ENCODE measurements at regions not wholly inside any gene's neighbourhood (a gene's known extent, or its start where the extent isn't known, plus 50 kb on each side); places are given as distances from the start of the nearest gene placed in this dataset.
A peak's percentile ranks its signal among the peaks of the same experiment; 100 is the strongest.
"Not testable (repeated sequence)": the region's sequence is repeated elsewhere in the genome, so short reads cannot be mapped to it uniquely, and the experiment has no call there.

GRCh38 chr6:49155316-49155715 lies 307.7 kb downstream of the MMUT start:
- ATAC-seq (no peak), DNase-seq (no peak)
- H3K9me3 Mint-ChIP-seq (ENCODE audit: low read depth): peaks cover 9% of the 10 kb centered on the region
- H3K27ac Mint-ChIP-seq: no peak overlapping the region
- H3K36me3 Mint-ChIP-seq (ENCODE audit: low read depth): no peaks in the 10 kb centered on the region
- no peaks in the 10 kb centered on the region for H3K4me1 Mint-ChIP-seq
- ChIA-PET POLR2A (no interaction called here), CTCF (no interaction called here)
- intact Hi-C loops (cut with DNase I, micrococcal nuclease): no loop called here
- H3K27me3 Mint-ChIP-seq: no peaks in the 10 kb centered on the region
- H3K4me3 Mint-ChIP-seq: no peak overlapping the region

GRCh38 chr6:49151957-49152356 lies 311.1 kb downstream of the MMUT start:
- H3K9me3 Mint-ChIP-seq (ENCODE audit: low read depth): peaks cover 14% of the 10 kb centered on the region
- ChIA-PET POLR2A (no interaction called here), CTCF (no interaction called here)
- no peaks in the 10 kb centered on the region for H3K4me1 Mint-ChIP-seq
- intact Hi-C loops (cut with DNase I, micrococcal nuclease): no loop called here
- H3K27me3 Mint-ChIP-seq: no peaks in the 10 kb centered on the region
- H3K36me3 Mint-ChIP-seq (ENCODE audit: low read depth): no peaks in the 10 kb centered on the region
- DNase-seq: no peak
- H3K27ac Mint-ChIP-seq: no peak overlapping the region
- ATAC-seq: no peak
- no peak overlapping the region for H3K4me3 Mint-ChIP-seq

GRCh38 chr6:49151461-49151860 lies 311.6 kb downstream of the MMUT start:
- H3K9me3 Mint-ChIP-seq (ENCODE audit: low read depth): peaks cover 15% of the 10 kb centered on the region
- H3K4me1 Mint-ChIP-seq: no peaks in the 10 kb centered on the region
- no peak for ATAC-seq
- ChIA-PET POLR2A (no interaction called here), CTCF (no interaction called here)
- no peak overlapping the region for H3K4me3 Mint-ChIP-seq
- H3K36me3 Mint-ChIP-seq (ENCODE audit: low read depth): no peaks in the 10 kb centered on the region
- no peaks in the 10 kb centered on the region for H3K27me3 Mint-ChIP-seq
- no peak for DNase-seq
- intact Hi-C loops (cut with DNase I, micrococcal nuclease): no loop called here
- no peak overlapping the region for H3K27ac Mint-ChIP-seq

- H3K36me3 Mint-ChIP-seq (ENCODE audit: low read depth): no peaks in the 10 kb centered on the region
- no peak overlapping the region for H3K4me3 Mint-ChIP-seq
- CTCF ChIA-PET: no interaction called here
- no peaks in the 10 kb centered on the region for H3K4me1 Mint-ChIP-seq
- DNase-seq (no peak), ATAC-seq (no peak)
- peaks cover 19% of the 10 kb centered on the region for H3K9me3 Mint-ChIP-seq (ENCODE audit: low read depth)
- no peak overlapping the region for H3K27ac Mint-ChIP-seq
- H3K27me3 Mint-ChIP-seq: no peaks in the 10 kb centered on the region
- intact Hi-C loops (cut with DNase I, micrococcal nuclease): no loop called here
- POLR2A ChIA-PET: no interaction called here
These were observed 312.0 kb downstream of the MMUT start for GRCh38 chr6:49151033-49151432.

GRCh38 chr6:49145280-49145679 lies 317.8 kb downstream of the MMUT start:
- no peaks in the 10 kb centered on the region for H3K36me3 Mint-ChIP-seq (ENCODE audit: low read depth)
- no peak for ATAC-seq
- no peak for DNase-seq
- ChIA-PET CTCF (no interaction called here), POLR2A (no interaction called here)
- H3K27ac Mint-ChIP-seq: no peak overlapping the region
- intact Hi-C loops (cut with DNase I, micrococcal nuclease): no loop called here
- no peak overlapping the region for H3K4me3 Mint-ChIP-seq
- H3K9me3 Mint-ChIP-seq (ENCODE audit: low read depth): peaks cover 15% of the 10 kb centered on the region
- no peaks in the 10 kb centered on the region for H3K27me3 Mint-ChIP-seq
- H3K4me1 Mint-ChIP-seq: no peaks in the 10 kb centered on the region

DNA sequence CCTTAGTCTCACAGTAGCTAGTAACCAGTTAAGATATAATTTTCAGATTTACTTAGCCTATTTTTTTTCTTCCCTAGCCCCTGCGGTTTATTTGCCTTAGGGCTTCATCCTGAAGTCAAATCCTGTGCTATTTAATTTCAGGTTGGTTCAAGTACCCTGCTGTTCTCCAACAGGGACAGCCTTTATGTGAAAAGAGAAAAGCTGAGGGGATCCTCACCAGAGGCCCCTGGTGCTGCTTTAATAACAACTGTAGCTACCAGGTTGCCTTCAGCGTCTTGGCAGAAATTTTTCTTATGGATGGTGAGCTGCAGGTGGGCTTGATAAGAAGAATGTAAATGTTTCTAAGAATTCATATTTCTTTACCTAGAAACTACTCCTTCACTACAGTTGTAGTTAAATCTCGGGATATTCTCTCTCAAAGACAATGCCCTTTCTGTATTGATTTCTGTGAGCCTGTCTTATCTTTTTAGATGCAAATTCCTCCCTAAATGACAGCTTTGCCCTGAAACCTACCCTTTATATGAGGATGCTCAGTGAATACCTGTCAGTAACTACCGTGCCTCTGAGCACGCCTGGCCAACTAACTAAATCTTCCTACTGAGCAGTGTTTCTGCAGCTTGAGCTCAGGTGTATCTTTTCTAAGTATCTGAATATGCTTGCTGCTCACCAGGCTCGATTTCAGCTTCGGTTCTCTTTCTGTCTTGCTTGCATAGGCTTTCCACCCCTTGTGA lies 320.5 kb downstream of the MMUT start:
- no peaks in the 10 kb centered on the region for H3K4me1 Mint-ChIP-seq
- ATAC-seq (no peak), DNase-seq (no peak)
- no peak overlapping the region for H3K4me3 Mint-ChIP-seq
- no peaks in the 10 kb centered on the region for H3K36me3 Mint-ChIP-seq (ENCODE audit: low read depth)
- intact Hi-C loops (cut with DNase I, micrococcal nuclease): no loop called here
- no peaks in the 10 kb centered on the region for H3K27me3 Mint-ChIP-seq
- ChIA-PET POLR2A (no interaction called here), CTCF (no interaction called here)
- peaks cover 8% of the 10 kb centered on the region for H3K9me3 Mint-ChIP-seq (ENCODE audit: low read depth)
- no peak overlapping the region for H3K27ac Mint-ChIP-seq

GRCh38 chr6:49121970-49122369 lies 341.1 kb downstream of the MMUT start:
- Mint-ChIP-seq H3K4me3 (no peak overlapping the region), H3K4me1 (no peaks in the 10 kb centered on the region), H3K27me3 (no peaks in the 10 kb centered on the region), H3K9me3 (ENCODE audit: low read depth) (peaks cover 7% of the 10 kb centered on the region), H3K36me3 (ENCODE audit: low read depth) (no peaks in the 10 kb centered on the region), H3K27ac (no peak overlapping the region)
- ATAC-seq (no peak), DNase-seq (no peak)
- CTCF ChIA-PET: no interaction called here
- intact Hi-C loops (cut with DNase I, micrococcal nuclease): no loop called here
- POLR2A ChIA-PET: no interaction called here

GRCh38 chr6:49118478-49118877 lies 344.6 kb downstream of the MMUT start:
- intact Hi-C loops (cut with DNase I, micrococcal nuclease): no loop called here
- peaks cover 6% of the 10 kb centered on the region for H3K9me3 Mint-ChIP-seq (ENCODE audit: low read depth)
- CTCF ChIA-PET: no interaction called here
- DNase-seq: no peak
- no peak for ATAC-seq
- POLR2A ChIA-PET: no interaction called here
- no peak overlapping the region for H3K4me3 Mint-ChIP-seq
- no peaks in the 10 kb centered on the region for H3K27me3 Mint-ChIP-seq
- no peaks in the 10 kb centered on the region for H3K36me3 Mint-ChIP-seq (ENCODE audit: low read depth)
- H3K27ac Mint-ChIP-seq: no peak overlapping the region
- no peaks in the 10 kb centered on the region for H3K4me1 Mint-ChIP-seq

GRCh38 chr6:49110916-49111315 lies 352.1 kb downstream of the MMUT start:
- Mint-ChIP-seq H3K9me3 (ENCODE audit: low read depth) (peaks cover 5% of the 10 kb centered on the region), H3K27ac (no peak overlapping the region), H3K36me3 (ENCODE audit: low read depth) (no peaks in the 10 kb centered on the region), H3K4me3 (no peak overlapping the region), H3K27me3 (no peaks in the 10 kb centered on the region), H3K4me1 (no peaks in the 10 kb centered on the region)
- ChIA-PET CTCF (no interaction called here), POLR2A (no interaction called here)
- intact Hi-C loops (cut with DNase I, micrococcal nuclease): no loop called here
- no peak for ATAC-seq
- DNase-seq: no peak

GRCh38 chr6:49097664-49098063 lies 365.4 kb downstream of the MMUT start:
- H3K9me3 Mint-ChIP-seq (ENCODE audit: low read depth); H3K27me3 Mint-ChIP-seq; intact Hi-C loops (cut with DNase I, micrococcal nuclease); H3K4me1 Mint-ChIP-seq; H3K4me3 Mint-ChIP-seq; H3K27ac Mint-ChIP-seq; CTCF ChIA-PET; H3K36me3 Mint-ChIP-seq (ENCODE audit: low read depth): not testable (repeated sequence)
- peak; percentile 30 for ATAC-seq
- DNase-seq: peak; percentile 20
- POLR2A ChIA-PET: interaction anchor here (0.6 kb wide), 1 partner anchor 19 kb away, joined by 5 read pairs; no protein-coding TSS in a partner anchor

DNA sequence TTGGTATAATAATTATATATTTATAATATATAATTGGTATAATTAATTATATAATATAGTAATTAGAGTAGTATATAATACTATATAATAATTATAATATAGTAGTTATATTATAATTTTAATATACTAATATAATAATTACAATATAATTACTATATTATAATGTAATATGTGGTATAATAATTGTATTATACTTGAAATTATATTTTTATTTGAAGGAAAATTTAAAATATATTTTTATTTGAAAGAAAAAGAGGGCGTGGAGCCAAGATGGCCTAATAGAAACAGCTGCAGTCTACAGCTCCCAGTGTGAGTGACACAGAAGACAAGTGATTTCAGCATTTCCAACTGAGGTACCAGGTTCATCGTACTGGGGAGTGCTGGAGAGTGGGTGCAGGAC lies 365.9 kb downstream of the MMUT start:
- Mint-ChIP-seq H3K9me3 (ENCODE audit: low read depth) (peaks cover 6% of the 10 kb centered on the region), H3K4me1 (no peaks in the 10 kb centered on the region), H3K27ac (no peak overlapping the region), H3K4me3 (no peak overlapping the region), H3K36me3 (ENCODE audit: low read depth) (no peaks in the 10 kb centered on the region), H3K27me3 (no peaks in the 10 kb centered on the region)
- DNase-seq (peak; percentile 6), ATAC-seq (no peak)
- ChIA-PET CTCF (no interaction called here), POLR2A (no interaction called here)
- intact Hi-C loops (cut with DNase I, micrococcal nuclease): no loop called here

GRCh38 chr6:49088631-49089030 lies 374.4 kb downstream of the MMUT start:
- Mint-ChIP-seq H3K36me3 (ENCODE audit: low read depth) (no peaks in the 10 kb centered on the region), H3K27ac (no peak overlapping the region), H3K9me3 (ENCODE audit: low read depth) (no peaks in the 10 kb centered on the region), H3K4me1 (no peaks in the 10 kb centered on the region), H3K4me3 (no peak overlapping the region), H3K27me3 (no peaks in the 10 kb centered on the region)
- CTCF ChIA-PET: no interaction called here
- DNase-seq: no peak
- POLR2A ChIA-PET: no interaction called here
- no peak for ATAC-seq
- intact Hi-C loops (cut with DNase I, micrococcal nuclease): no loop called here

DNA sequence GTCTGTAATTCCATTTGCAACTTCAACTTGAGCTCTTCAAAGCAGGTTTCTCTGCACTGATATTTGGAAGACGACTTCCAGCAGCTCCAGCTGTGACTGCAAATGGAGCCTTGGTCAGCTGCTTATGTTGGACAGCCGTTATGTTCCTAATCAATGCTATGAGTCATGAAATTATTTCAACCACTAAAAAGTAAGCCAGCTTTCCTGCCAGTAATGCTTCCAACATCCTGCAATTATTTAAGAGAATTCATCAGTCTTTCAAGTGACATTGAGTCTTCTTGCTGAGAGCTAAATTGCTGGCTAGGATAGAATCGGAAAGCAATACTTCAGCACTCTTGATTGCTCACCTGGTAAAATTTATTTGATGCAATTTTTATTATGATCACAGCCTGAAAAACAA lies 375.7 kb downstream of the MMUT start:
- CTCF ChIA-PET: no interaction called here
- H3K4me1 Mint-ChIP-seq: no peaks in the 10 kb centered on the region
- no peaks in the 10 kb centered on the region for H3K9me3 Mint-ChIP-seq (ENCODE audit: low read depth)
- DNase-seq (no peak), ATAC-seq (no peak)
- no peaks in the 10 kb centered on the region for H3K27me3 Mint-ChIP-seq
- H3K27ac Mint-ChIP-seq: no peak overlapping the region
- POLR2A ChIA-PET: no interaction called here
- H3K36me3 Mint-ChIP-seq (ENCODE audit: low read depth): no peaks in the 10 kb centered on the region
- H3K4me3 Mint-ChIP-seq: no peak overlapping the region
- intact Hi-C loops (cut with DNase I, micrococcal nuclease): no loop called here

Data from activated CD4-positive, alpha-beta T cell treated with anti-CD3 and anti-CD28 coated beads for 36 hours (primary cell).